GM23338 (cell line): ENCODE measurements at regions not wholly inside any gene's neighbourhood (a gene's known extent, or its start where the extent isn't known, plus 50 kb on each side); places are given as distances from the start of the nearest gene placed in this dataset.
A peak's percentile ranks its signal among the peaks of the same experiment; 100 is the strongest.

Experiments used
- ATAC-seq: fragments of 200-7000 bp; cut with Tn5 transposase; 3 replicates; pipeline ENCODE4 v1.9.1; 2020
- DNase-seq: peaks from one replicate; pipeline ENCODE4 v3.0.0-alpha.2; 2015; ENCODE audit warnings: low spot score
- H2AFZ ChIP-seq: fragments of 200-600 bp; sonication (generic); 2 replicates; pipeline ENCODE4 v1.8.0; 2016; ENCODE audit warnings: antibody characterized with exemption, mild to moderate bottlenecking, moderate library complexity
- H3F3A ChIP-seq: fragments of 200-600 bp; sonication (generic); replicated peaks from 2 replicates; pipeline ENCODE4 v1.8.0; 2017; ENCODE audit warnings: antibody characterized with exemption, mixed run types, low read depth
- H3K27ac ChIP-seq: fragments of 200-600 bp; sonication (generic); 2 replicates; pipeline ENCODE4 v1.6.1; 2016; ENCODE audit warnings: low read depth
- H3K27me3 ChIP-seq: fragments of 200-600 bp; sonication (generic); 2 replicates; pipeline ENCODE4 v1.8.0; 2016; ENCODE audit warnings: mild to moderate bottlenecking, mixed run types, moderate library complexity; ENCODE audit not compliant: insufficient read depth
- H3K36me3 ChIP-seq: fragments of 200-600 bp; sonication (generic); 2 replicates; pipeline ENCODE4 v1.8.0; 2016; ENCODE audit warnings: mild to moderate bottlenecking; ENCODE audit not compliant: insufficient read depth
- H3K4me1 ChIP-seq: fragments of 200-600 bp; sonication (generic); 2 replicates; pipeline ENCODE4 v1.8.0; 2016; ENCODE audit warnings: mild to moderate bottlenecking, moderate library complexity; ENCODE audit not compliant: insufficient read depth
- H3K4me2 ChIP-seq: fragments of 200-600 bp; sonication (generic); 2 replicates; pipeline ENCODE4 v1.7.1; 2017; ENCODE audit warnings: mixed run types
- H3K4me3 ChIP-seq: fragments of 200-600 bp; sonication (generic); 2 replicates; pipeline ENCODE4 v1.6.1; 2016; ENCODE audit warnings: mixed run types
- H3K79me2 ChIP-seq: fragments of 200-600 bp; sonication (generic); replicated peaks from 2 replicates; pipeline ENCODE4 v1.8.0; 2017; ENCODE audit warnings: mild to moderate bottlenecking; ENCODE audit not compliant: insufficient read depth
- H3K9me2 ChIP-seq: fragments of 200-600 bp; sonication (generic); 2 replicates; pipeline ENCODE4 v1.8.0; 2017; ENCODE audit not compliant: insufficient read depth
- H4K20me1 ChIP-seq: fragments of 200-600 bp; sonication (generic); replicated peaks from 2 replicates; pipeline ENCODE4 v1.8.0; 2017; ENCODE audit warnings: mild to moderate bottlenecking; ENCODE audit not compliant: insufficient read depth
- H3K27ac Mint-ChIP-seq: 2 replicates; pipeline ENCODE4 v1.8.0; 2020; ENCODE audit warnings: inconsistent platforms, mild to moderate bottlenecking, moderate library complexity, mixed read lengths
- H3K27me3 Mint-ChIP-seq: 3 replicates; pipeline ENCODE4 v1.8.0; 2022; ENCODE audit warnings: low read depth, mild to moderate bottlenecking, moderate library complexity, mixed read lengths, inconsistent platforms; ENCODE audit not compliant: insufficient read depth, poor library complexity
- H3K36me3 Mint-ChIP-seq: 3 replicates; pipeline ENCODE4 v1.8.0; 2021; ENCODE audit warnings: low read depth, mild to moderate bottlenecking, inconsistent platforms, moderate library complexity, mixed read lengths
- H3K4me1 Mint-ChIP-seq: 3 replicates; pipeline ENCODE4 v1.8.0; 2020; ENCODE audit warnings: mild to moderate bottlenecking, inconsistent platforms, mixed read lengths
- H3K4me3 Mint-ChIP-seq: 3 replicates; pipeline ENCODE4 v1.8.0; 2021; ENCODE audit warnings: moderate library complexity, mild to moderate bottlenecking, inconsistent platforms, mixed read lengths
- H3K9me3 Mint-ChIP-seq: 3 replicates; pipeline ENCODE4 v1.8.0; 2020; ENCODE audit warnings: moderate library complexity, mild to moderate bottlenecking, inconsistent platforms, mixed read lengths
- CREB1 ChIP-seq: fragments of 250-450 bp; sonication (Bioruptor Pico); IDR thresholded peaks from 2 replicates; pipeline ENCODE4 v1.5.0; 2020; ENCODE audit warnings: low read depth, mild to moderate bottlenecking, moderate library complexity
- CTCF ChIP-seq, 2 experiments: fragments of 200-600 bp in 1 of 2; sonication (generic) in 1 of 2; conservative IDR thresholded peaks; 2 replicates each; pipeline versions ENCODE4 v1.5.1 to v1.6.1; 2016 to 2017; ENCODE audit warnings: antibody characterized with exemption in 2 of 2, low read depth in 2 of 2, mild to moderate bottlenecking in 2 of 2, moderate library complexity in 1 of 2
- ETS1 ChIP-seq: IDR thresholded peaks from 2 replicates; pipeline ENCODE4 v1.6.1; 2016; ENCODE audit warnings: antibody characterized with exemption
- EZH2 ChIP-seq: fragments of 200-600 bp; sonication (generic); IDR thresholded peaks from one replicate; pipeline ENCODE4 v1.8.0; 2017; ENCODE audit warnings: antibody characterized with exemption, mild to moderate bottlenecking, low read depth; ENCODE audit not compliant: unreplicated experiment
- JUNB ChIP-seq: IDR thresholded peaks from one replicate; pipeline ENCODE4 v1.6.1; 2016; ENCODE audit warnings: antibody characterized with exemption; ENCODE audit not compliant: unreplicated experiment
- NANOG ChIP-seq: IDR thresholded peaks from 2 replicates; pipeline ENCODE4 v1.6.1; 2016; ENCODE audit warnings: antibody characterized with exemption, borderline replicate concordance
- STAT1 ChIP-seq: IDR thresholded peaks from one replicate; pipeline ENCODE4 v1.6.1; 2016; ENCODE audit warnings: antibody characterized with exemption; ENCODE audit not compliant: unreplicated experiment
- ZNF114 ChIP-seq: fragments of 250-450 bp; sonication (Bioruptor Pico); IDR thresholded peaks from 2 replicates; pipeline ENCODE4 v1.5.0; 2020; ENCODE audit warnings: mild to moderate bottlenecking, moderate library complexity
- ZNF331 ChIP-seq: fragments of 250-450 bp; sonication (Bioruptor Pico); IDR thresholded peaks from 2 replicates; pipeline ENCODE4 v1.5.0; 2020; ENCODE audit warnings: low read depth, mild to moderate bottlenecking, moderate library complexity
- ZNF462 ChIP-seq: fragments of 250-450 bp; sonication (Bioruptor Pico); IDR thresholded peaks from 2 replicates; pipeline ENCODE4 v1.5.0; 2020; ENCODE audit warnings: mild to moderate bottlenecking, moderate library complexity

- Histone ChIP-seq H3K27me3 (peaks cover 57% of the 10 kb centered on the region), H3K9me2 (no peaks in the 10 kb centered on the region), H3F3A (no peaks in the 10 kb centered on the region), H3K27ac (no peak overlapping the region), H3K79me2 (no peaks in the 10 kb centered on the region), H3K4me2 (no peak overlapping the region), H3K4me3 (no peak overlapping the region), H3K4me1 (peaks cover 18% of the 10 kb centered on the region), H2AFZ (no peak overlapping the region), H3K36me3 (no peaks in the 10 kb centered on the region), H4K20me1 (no peaks in the 10 kb centered on the region; the same call in 1 of the 2 replicates)
- Mint-ChIP-seq H3K9me3 (peaks cover 8% of the 10 kb centered on the region), H3K27ac (no peak overlapping the region), H3K36me3 (peaks cover 3% of the 10 kb centered on the region; the same call in 1 of the 3 replicates), H3K4me3 (no peak overlapping the region), H3K4me1 (peaks cover 23% of the 10 kb centered on the region), H3K27me3 (peaks cover 46% of the 10 kb centered on the region)
- TF ChIP-seq STAT1: no peak
- TF ChIP-seq CTCF (conservative IDR thresholded peaks at IDR 0.05; ENCODE audit: low read depth in 2 of 2): no peak
- TF ChIP-seq EZH2: no peak
- no peak for DNase-seq
- ATAC-seq: no peak
These were observed 92.8 kb upstream of the PAX2 start for GRCh38 chr10:100652406-100653135.

- Histone ChIP-seq H3F3A (no peaks in the 10 kb centered on the region), H2AFZ (peak overlapping the region; percentile 78; the same call in 1 of the 2 replicates), H3K4me1 (peaks cover 18% of the 10 kb centered on the region), H3K4me3 (peak overlapping the region; percentile 56), H3K36me3 (no peaks in the 10 kb centered on the region), H3K9me2 (no peaks in the 10 kb centered on the region), H3K27ac (no peak overlapping the region), H3K79me2 (no peaks in the 10 kb centered on the region), H4K20me1 (no peaks in the 10 kb centered on the region; the same call in 1 of the 2 replicates), H3K4me2 (peak overlapping the region; percentile 85), H3K27me3 (peaks cover 65% of the 10 kb centered on the region)
- peaks cover 23% of the 10 kb centered on the region for H3K4me1 Mint-ChIP-seq
- peaks cover 3% of the 10 kb centered on the region; the same call in 1 of the 3 replicates for H3K36me3 Mint-ChIP-seq
- peak overlapping the region; percentile 77 for H3K4me3 Mint-ChIP-seq
- no peak for ATAC-seq
- H3K27me3 Mint-ChIP-seq: peaks cover 54% of the 10 kb centered on the region
- H3K27ac Mint-ChIP-seq: no peak overlapping the region
- DNase-seq: no peak
- H3K9me3 Mint-ChIP-seq: peaks cover 8% of the 10 kb centered on the region
- no peak for TF ChIP-seq ETS1
- TF ChIP-seq NANOG: no peak
- no peak for TF ChIP-seq STAT1
- no peak for TF ChIP-seq CREB1 (CRISPR knock-in tag)
- no peak for TF ChIP-seq JUNB
- TF ChIP-seq ZNF462 (CRISPR knock-in tag): no peak
- no peak for TF ChIP-seq ZNF331 (CRISPR knock-in tag)
- TF ChIP-seq ZNF114 (CRISPR knock-in tag): no peak
These were observed 92.0 kb upstream of the PAX2 start for GRCh38 chr10:100653238-100653956.
